ENCODE measurements at regions not wholly inside any gene's neighbourhood (a gene's known extent, or its start where the extent isn't known, plus 50 kb on each side); places are given as distances from the start of the nearest gene placed in this dataset.

DNA sequence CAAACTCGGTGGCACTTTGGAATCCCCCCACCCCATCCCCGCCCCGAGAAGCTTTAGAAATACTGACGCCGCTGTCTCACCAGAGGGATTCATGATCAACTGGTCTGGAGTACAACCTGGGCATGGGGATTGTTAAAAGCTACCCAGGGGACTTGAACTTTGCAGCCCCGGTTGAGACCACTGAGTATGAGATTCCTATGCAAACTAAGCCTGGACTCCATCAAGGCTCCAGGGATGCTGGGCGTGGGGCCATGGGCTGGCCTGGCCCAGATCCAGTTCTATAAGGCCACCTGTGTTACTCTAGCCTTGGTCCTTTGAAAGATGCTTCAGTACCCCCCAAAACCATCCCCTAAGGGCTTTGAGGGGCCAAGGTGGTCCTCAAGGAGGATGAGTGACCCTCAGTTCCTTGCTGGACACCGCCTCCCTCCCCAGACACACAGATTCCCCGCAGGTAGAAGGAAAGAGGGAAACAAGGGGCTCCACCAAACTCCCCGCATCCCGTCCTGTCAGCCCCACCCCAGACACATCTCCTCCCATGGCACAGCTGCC, 68.5 kb downstream of the MRPL36 start:
- ChIA-PET POLR2A (no interaction called here), CTCF (no interaction called here)
- Histone ChIP-seq H3K36me3 (ENCODE audit: control insufficient read depth, insufficient read depth, low read length) (no peaks in the 10 kb centered on the region), H3K4me3 (ENCODE audit: low read depth, low read length) (no peak overlapping the region), H3K27me3 (replicated peaks; ENCODE audit: control insufficient read depth, insufficient read depth, low read length) (no peaks in the 10 kb centered on the region), H3K9me3 (no peaks in the 10 kb centered on the region), H3K4me1 (no peaks in the 10 kb centered on the region)
- no peaks in the 10 kb centered on the region for H3K36me3 Mint-ChIP-seq (ENCODE audit: insufficient read depth, unreplicated experiment)
- H3K27ac Mint-ChIP-seq (ENCODE audit: unreplicated experiment), result no peak overlapping the region
- DNase-seq, result no peak
- H3K4me3 Mint-ChIP-seq (ENCODE audit: unreplicated experiment), result no peak overlapping the region
- H3K27me3 Mint-ChIP-seq (ENCODE audit: insufficient read depth, unreplicated experiment), result peaks cover 8% of the 10 kb centered on the region
- no peaks in the 10 kb centered on the region for H3K9me3 Mint-ChIP-seq (ENCODE audit: unreplicated experiment)
- no TSS peak for BruUV-seq (replicated peaks)
- H3K4me1 Mint-ChIP-seq (ENCODE audit: low read depth, unreplicated experiment), result no peaks in the 10 kb centered on the region
- TF ChIP-seq, protein P1, sequence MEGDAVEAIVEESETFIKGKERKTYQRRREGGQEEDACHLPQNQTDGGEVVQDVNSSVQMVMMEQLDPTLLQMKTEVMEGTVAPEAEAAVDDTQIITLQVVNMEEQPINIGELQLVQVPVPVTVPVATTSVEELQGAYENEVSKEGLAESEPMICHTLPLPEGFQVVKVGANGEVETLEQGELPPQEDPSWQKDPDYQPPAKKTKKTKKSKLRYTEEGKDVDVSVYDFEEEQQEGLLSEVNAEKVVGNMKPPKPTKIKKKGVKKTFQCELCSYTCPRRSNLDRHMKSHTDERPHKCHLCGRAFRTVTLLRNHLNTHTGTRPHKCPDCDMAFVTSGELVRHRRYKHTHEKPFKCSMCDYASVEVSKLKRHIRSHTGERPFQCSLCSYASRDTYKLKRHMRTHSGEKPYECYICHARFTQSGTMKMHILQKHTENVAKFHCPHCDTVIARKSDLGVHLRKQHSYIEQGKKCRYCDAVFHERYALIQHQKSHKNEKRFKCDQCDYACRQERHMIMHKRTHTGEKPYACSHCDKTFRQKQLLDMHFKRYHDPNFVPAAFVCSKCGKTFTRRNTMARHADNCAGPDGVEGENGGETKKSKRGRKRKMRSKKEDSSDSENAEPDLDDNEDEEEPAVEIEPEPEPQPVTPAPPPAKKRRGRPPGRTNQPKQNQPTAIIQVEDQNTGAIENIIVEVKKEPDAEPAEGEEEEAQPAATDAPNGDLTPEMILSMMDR (IDR thresholded peaks at IDR 0.05; ENCODE audit: insufficient read depth in 1 of 2, low read depth in 1 of 2, low read length in 1 of 2, severe bottlenecking in 1 of 2, unreplicated experiment in 1 of 2), result no peak
- intact Hi-C loops (cut with micrococcal nuclease; ENCODE audit: unreplicated experiment), result no loop called here

DNA sequence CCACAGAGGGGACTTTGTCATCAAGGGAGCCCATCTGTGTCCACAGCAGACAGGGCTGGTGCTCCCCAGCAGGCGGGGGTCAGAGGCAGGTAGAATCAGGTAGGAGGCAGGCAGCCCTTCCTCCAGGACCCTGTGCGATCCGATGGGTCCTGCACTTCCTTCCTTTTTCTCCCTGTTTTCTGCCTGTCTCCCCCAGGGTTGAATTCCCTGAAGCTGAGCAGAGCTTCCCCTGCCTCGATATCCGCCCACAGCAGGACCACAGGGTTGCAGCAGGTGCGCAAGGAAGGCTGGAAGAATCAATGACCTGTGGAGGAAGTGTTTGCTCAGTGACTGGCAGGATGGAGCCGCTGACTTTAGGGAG, 69.2 kb downstream of the MRPL36 start:
- Mint-ChIP-seq H3K36me3 (ENCODE audit: insufficient read depth, unreplicated experiment) (no peaks in the 10 kb centered on the region), H3K27ac (ENCODE audit: unreplicated experiment) (no peak overlapping the region)
- intact Hi-C loops (cut with micrococcal nuclease; ENCODE audit: unreplicated experiment), result no loop called here

DNA sequence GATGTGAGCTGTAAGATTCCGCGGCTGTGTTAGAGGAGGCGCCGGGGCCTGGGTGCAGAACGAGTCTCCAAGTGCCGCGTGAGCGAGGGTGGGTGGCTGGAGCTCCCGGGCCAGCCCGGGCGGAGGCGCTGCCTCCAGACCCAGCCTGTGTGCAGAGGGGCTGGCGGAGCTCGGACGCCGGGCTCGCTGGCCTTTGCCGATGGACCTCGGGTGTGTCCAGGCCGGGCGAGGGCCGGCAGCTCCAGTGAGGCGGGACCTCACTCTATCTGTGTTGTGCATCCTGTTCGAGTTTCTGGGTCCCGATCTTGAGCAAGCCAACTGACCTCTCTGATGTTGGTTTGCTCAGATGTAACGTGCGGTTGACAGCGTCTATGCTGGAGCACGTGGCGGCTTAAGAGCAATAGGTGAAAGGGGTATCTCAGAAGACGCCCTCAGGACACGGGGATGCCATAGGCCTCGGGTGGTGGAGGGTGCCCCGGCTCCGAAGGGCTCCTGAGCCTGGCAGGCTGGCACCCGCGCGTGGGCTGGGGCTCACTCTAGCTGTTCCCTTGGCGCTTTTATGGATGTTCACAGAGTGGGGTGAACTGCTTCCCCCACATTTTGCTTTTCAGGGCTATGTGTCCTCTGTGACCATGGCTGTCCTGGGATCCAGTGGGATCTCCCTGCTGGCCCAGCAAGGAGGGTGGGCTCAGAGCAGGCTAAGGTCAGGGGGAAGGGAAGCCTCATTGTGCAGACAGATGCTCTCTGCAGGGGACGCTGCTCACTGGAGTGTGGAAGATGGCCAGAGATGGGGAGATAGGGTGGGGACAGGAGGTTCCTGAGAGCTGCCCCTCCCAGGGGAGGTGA, 69.8 kb downstream of the MRPL36 start:
- Mint-ChIP-seq H3K27me3 (ENCODE audit: insufficient read depth, unreplicated experiment) (peaks cover 8% of the 10 kb centered on the region), H3K4me3 (ENCODE audit: unreplicated experiment) (no peak overlapping the region), H3K36me3 (ENCODE audit: insufficient read depth, unreplicated experiment) (no peaks in the 10 kb centered on the region), H3K9me3 (ENCODE audit: unreplicated experiment) (no peaks in the 10 kb centered on the region), H3K4me1 (ENCODE audit: low read depth, unreplicated experiment) (no peaks in the 10 kb centered on the region), H3K27ac (ENCODE audit: unreplicated experiment) (no peak overlapping the region)
- no peak for DNase-seq
- ChIA-PET CTCF (no interaction called here), POLR2A (no interaction called here)
- BruUV-seq (replicated peaks), result no TSS peak
- H3K36me3 ChIP-seq (ENCODE audit: control insufficient read depth, insufficient read depth, low read length), result no peaks in the 10 kb centered on the region
- H3K4me1 ChIP-seq, result no peaks in the 10 kb centered on the region
- intact Hi-C loops (cut with micrococcal nuclease; ENCODE audit: unreplicated experiment), result no loop called here
- H3K9me3 ChIP-seq, result no peaks in the 10 kb centered on the region
- no peak overlapping the region for H3K4me3 ChIP-seq (ENCODE audit: low read depth, low read length)
- TF ChIP-seq, protein P1 (IDR thresholded peaks at IDR 0.05; ENCODE audit: insufficient read depth in 1 of 2, low read depth in 1 of 2, low read length in 1 of 2, severe bottlenecking in 1 of 2, unreplicated experiment in 1 of 2), result no peak
- H3K27me3 ChIP-seq (replicated peaks; ENCODE audit: control insufficient read depth, insufficient read depth, low read length), result no peaks in the 10 kb centered on the region

More for the DNA sequence above, 69.2 kb downstream of the MRPL36 start:
- H3K36me3 ChIP-seq (ENCODE audit: control insufficient read depth, insufficient read depth, low read length), result no peaks in the 10 kb centered on the region
- peak in 1 of 2 experiments; percentile 18 for DNase-seq
- H3K4me3 Mint-ChIP-seq (ENCODE audit: unreplicated experiment), result no peak overlapping the region
- H3K4me1 ChIP-seq, result no peaks in the 10 kb centered on the region
- CTCF ChIA-PET, result no interaction called here
- H3K9me3 ChIP-seq, result no peaks in the 10 kb centered on the region
- no TSS peak for BruUV-seq (replicated peaks)
- H3K4me3 ChIP-seq (ENCODE audit: low read depth, low read length), result no peak overlapping the region
- no peaks in the 10 kb centered on the region for H3K4me1 Mint-ChIP-seq (ENCODE audit: low read depth, unreplicated experiment)
- H3K27me3 Mint-ChIP-seq (ENCODE audit: insufficient read depth, unreplicated experiment), result peaks cover 8% of the 10 kb centered on the region
- no peaks in the 10 kb centered on the region for H3K27me3 ChIP-seq (replicated peaks; ENCODE audit: control insufficient read depth, insufficient read depth, low read length)
- POLR2A ChIA-PET, result no interaction called here
- no peaks in the 10 kb centered on the region for H3K9me3 Mint-ChIP-seq (ENCODE audit: unreplicated experiment)
- TF ChIP-seq, protein P1 (IDR thresholded peaks at IDR 0.05; ENCODE audit: insufficient read depth in 1 of 2, low read depth in 1 of 2, low read length in 1 of 2, severe bottlenecking in 1 of 2, unreplicated experiment in 1 of 2), result no peak
